Gastroesophageal sphincter (tissue), 3 donors: ENCODE measurements at regions not wholly inside any gene's neighbourhood (a gene's known extent, or its start where the extent isn't known, plus 50 kb on each side); places are given as distances from the start of the nearest gene placed in this dataset.

Experiments used
- CTCF ChIP-seq, 4 experiments: fragments of 200-600 bp in 2 of 4; fragments of 450-650 bp in 2 of 4; sonication (generic) in 1 of 4; IDR thresholded peaks; one replicate each; pipeline ENCODE4 v1.5.1; 2017 to 2019; ENCODE audit warnings: antibody characterized with exemption in 4 of 4, mild to moderate bottlenecking in 2 of 4, moderate library complexity in 2 of 4
- EP300 ChIP-seq: sonication (generic); formaldehyde crosslinking; IDR thresholded peaks from one replicate; pipeline ENCODE4 v1.6.1; 2017; ENCODE audit warnings: antibody characterized with exemption, mild to moderate bottlenecking
- POLR2A ChIP-seq, 2 donors: fragments of 450-650 bp; IDR thresholded peaks; one replicate each; pipeline ENCODE4 v1.6.1; 2017; ENCODE audit warnings: antibody characterized with exemption in 2 of 2, mild to moderate bottlenecking in 2 of 2, moderate library complexity in 1 of 2

- TF ChIP-seq CTCF (IDR thresholded peaks at IDR 0.05) (no peak), POLR2A (IDR thresholded peaks at IDR 0.05) (no peak), EP300 (no peak)
These were observed 1094.1 kb upstream of the FLRT2 start for GRCh38 chr14:84435820-84436324.
